ENCODE measurements at regions not wholly inside any gene's neighbourhood (a gene's known extent, or its start where the extent isn't known, plus 50 kb on each side); places are given as distances from the start of the nearest gene placed in this dataset.
A peak's percentile ranks its signal among the peaks of the same experiment; 100 is the strongest.

DNA sequence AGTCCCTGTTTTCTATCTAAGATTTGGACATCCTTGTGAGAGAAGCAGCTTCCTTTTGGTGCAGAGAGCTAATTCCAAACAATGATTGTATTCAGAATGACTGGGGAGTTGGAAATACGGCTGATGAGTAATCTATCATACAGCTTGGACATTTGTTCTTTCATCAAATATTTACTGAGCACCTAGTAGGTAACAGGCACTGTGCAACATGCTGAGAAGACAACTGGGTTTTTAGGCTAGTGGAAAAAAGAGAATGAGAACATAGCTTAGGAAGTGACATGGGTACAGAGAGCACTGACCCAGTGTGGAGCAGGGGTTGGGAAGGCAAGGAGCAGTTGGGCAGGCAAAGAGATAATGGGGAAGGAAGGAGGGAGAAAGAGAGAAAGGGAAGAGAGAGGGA lies 87.5 kb downstream of the TBX19 start:
- Histone ChIP-seq H3K27me3 (ENCODE audit: insufficient read depth, poor library complexity, severe bottlenecking) (no peaks in the 10 kb centered on the region), H3K27ac (ENCODE audit: poor library complexity, severe bottlenecking) (no peak overlapping the region), H3K4me1 (ENCODE audit: insufficient read depth, poor library complexity, severe bottlenecking) (no peaks in the 10 kb centered on the region), H3K36me3 (ENCODE audit: low read depth) (no peaks in the 10 kb centered on the region), H3K4me3 (ENCODE audit: severe bottlenecking) (no peak overlapping the region), H3K9me3 (ENCODE audit: severe bottlenecking) (no peaks in the 10 kb centered on the region)
- no peak for DNase-seq (ENCODE audit: low spot score)
- TF ChIP-seq, protein P1, sequence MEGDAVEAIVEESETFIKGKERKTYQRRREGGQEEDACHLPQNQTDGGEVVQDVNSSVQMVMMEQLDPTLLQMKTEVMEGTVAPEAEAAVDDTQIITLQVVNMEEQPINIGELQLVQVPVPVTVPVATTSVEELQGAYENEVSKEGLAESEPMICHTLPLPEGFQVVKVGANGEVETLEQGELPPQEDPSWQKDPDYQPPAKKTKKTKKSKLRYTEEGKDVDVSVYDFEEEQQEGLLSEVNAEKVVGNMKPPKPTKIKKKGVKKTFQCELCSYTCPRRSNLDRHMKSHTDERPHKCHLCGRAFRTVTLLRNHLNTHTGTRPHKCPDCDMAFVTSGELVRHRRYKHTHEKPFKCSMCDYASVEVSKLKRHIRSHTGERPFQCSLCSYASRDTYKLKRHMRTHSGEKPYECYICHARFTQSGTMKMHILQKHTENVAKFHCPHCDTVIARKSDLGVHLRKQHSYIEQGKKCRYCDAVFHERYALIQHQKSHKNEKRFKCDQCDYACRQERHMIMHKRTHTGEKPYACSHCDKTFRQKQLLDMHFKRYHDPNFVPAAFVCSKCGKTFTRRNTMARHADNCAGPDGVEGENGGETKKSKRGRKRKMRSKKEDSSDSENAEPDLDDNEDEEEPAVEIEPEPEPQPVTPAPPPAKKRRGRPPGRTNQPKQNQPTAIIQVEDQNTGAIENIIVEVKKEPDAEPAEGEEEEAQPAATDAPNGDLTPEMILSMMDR (IDR thresholded peaks at IDR 0.05; ENCODE audit: poor library complexity, severe bottlenecking) = no peak
- no peak for ATAC-seq (ENCODE audit: low read depth)

GRCh38 chr1:168365719-168366479 lies 85.2 kb downstream of the TBX19 start:
- ATAC-seq (ENCODE audit: low read depth) (no peak), DNase-seq (ENCODE audit: low spot score) (no peak)
- H3K36me3 ChIP-seq (ENCODE audit: low read depth) = no peaks in the 10 kb centered on the region
- TF ChIP-seq, protein P1 (IDR thresholded peaks at IDR 0.05; ENCODE audit: poor library complexity, severe bottlenecking) = peak; percentile 18
- no peak overlapping the region for H3K4me3 ChIP-seq (ENCODE audit: severe bottlenecking)
- no peak overlapping the region for H3K27ac ChIP-seq (ENCODE audit: poor library complexity, severe bottlenecking)
- no peaks in the 10 kb centered on the region for H3K27me3 ChIP-seq (ENCODE audit: insufficient read depth, poor library complexity, severe bottlenecking)
- H3K9me3 ChIP-seq (ENCODE audit: severe bottlenecking) = no peaks in the 10 kb centered on the region
- no peaks in the 10 kb centered on the region for H3K4me1 ChIP-seq (ENCODE audit: insufficient read depth, poor library complexity, severe bottlenecking)

All from RWPE2 (cell line).